Adrenal gland (tissue), 9 donors: ENCODE measurements at regions not wholly inside any gene's neighbourhood (a gene's known extent, or its start where the extent isn't known, plus 50 kb on each side); places are given as distances from the start of the nearest gene placed in this dataset.

ENCODE experiments used
- DNase-seq, 7 donors: peaks; one replicate each; pipeline ENCODE4 v3.0.0-alpha.2; 2019 to 2020
- H3K27ac ChIP-seq, 5 donors: fragments of 200-600 bp; sonication (generic) in 4 of 5; 1 replicate in 3 of 5; 2 replicates in 2 of 5; pipeline versions ENCODE4 v1.5.1 to v1.8.0; 2016 to 2020; ENCODE audit warnings: mild to moderate bottlenecking in 1 of 5
- H3K27me3 ChIP-seq: fragments of 200-600 bp; 2 replicates; pipeline ENCODE4 v1.8.0; 2021
- H3K36me3 ChIP-seq, 2 donors: fragments of 200-600 bp; replicated peaks in 1 of 2; 1 replicate in 1 of 2; 2 replicates in 1 of 2; pipeline versions ENCODE4 v1.5.1 to v1.8.0; 2018 to 2022
- H3K4me1 ChIP-seq, 2 donors: fragments of 200-600 bp; replicated peaks in 1 of 2; 1 replicate in 1 of 2; 2 replicates in 1 of 2; pipeline versions ENCODE4 v1.5.1 to v1.8.0; 2018 to 2021
- H3K4me3 ChIP-seq, 4 donors: fragments of 200-600 bp; sonication (generic) in 3 of 4; one replicate each; pipeline ENCODE4 v1.5.1; 2016 to 2018
- H3K9me3 ChIP-seq, 3 donors: fragments of 200-600 bp; sonication (generic) in 1 of 3; replicated peaks in 1 of 3; 1 replicate in 2 of 3; 2 replicates in 1 of 3; pipeline versions ENCODE4 v1.5.1 to v1.8.0; 2016 to 2021
- CTCF ChIP-seq, 6 experiments: fragments of 450-650 bp in 4 of 6; fragments of 200-600 bp in 2 of 6; sonication (generic) in 1 of 6; IDR thresholded peaks; 1 replicate in 5 of 6; 2 replicates in 1 of 6; pipeline versions ENCODE4 v1.5.1 to v1.8.0; 2016 to 2021; ENCODE audit warnings: antibody characterized with exemption in 6 of 6, mild to moderate bottlenecking in 2 of 6, moderate library complexity in 1 of 6
- POLR2A ChIP-seq, 2 donors: fragments of 450-650 bp; IDR thresholded peaks; one replicate each; pipeline ENCODE4 v1.6.1; 2017; ENCODE audit warnings: antibody characterized with exemption in 2 of 2, mild to moderate bottlenecking in 2 of 2, moderate library complexity in 1 of 2
- WGBS, 4 donors: extraction: QIAGEN DNeasy Blood & Tissue Kit in 2 of 4; methylation state at CpG; one replicate each; pipeline versions ENCODE4 v1.1.5 to v1.1.7; 2013 to 2017; 5-methylcytosine and 5-hydroxymethylcytosine counted together
- intact Hi-C, 2 donors: fragments of 100-400 bp; cut with DNase I; formaldehyde crosslinking; loops; one replicate each; pipeline versions ENCODE4 v1.14.1 to v1.15.0; 2022 to 2023
- donor health status: healthy with polysubstance abuse.
- donor health status: Bipolar disorder and iron deficiency.
- donor health status: DM: yes; HTN: yes; CAD: no.
- donor health status: DM: no; HTN: no; CAD: no.
- donor health status: DM: no; HTN: no; CAD: no.

GRCh38 chr2:60379216-60379615 is 174.2 kb downstream of the BCL11A start:
- TF ChIP-seq CTCF (IDR thresholded peaks at IDR 0.05) = no peak
- no peak for TF ChIP-seq POLR2A (IDR thresholded peaks at IDR 0.05)
- 78 to 83% (median 81%) methylated on average over 7 of the region's 7 CpGs for WGBS, 4 donors

DNA sequence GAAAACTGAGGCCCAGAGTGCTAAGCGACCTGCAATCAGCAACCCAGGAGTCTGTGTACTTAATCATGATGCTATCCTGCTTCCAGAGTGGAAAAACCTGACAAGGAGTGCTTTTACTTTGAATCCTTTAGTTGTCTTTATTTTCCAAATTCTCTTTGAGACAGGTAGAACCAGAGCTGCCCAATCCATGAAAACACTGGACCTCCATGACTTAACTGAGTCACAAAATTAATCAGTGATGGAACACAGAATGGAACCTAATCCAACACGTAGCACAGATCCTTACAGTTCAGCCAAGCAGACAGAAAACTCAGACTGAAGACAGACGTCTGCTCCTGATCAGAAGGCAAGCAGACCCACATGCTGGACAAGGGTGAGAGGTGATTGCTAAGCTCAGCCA is 175.6 kb downstream of the BCL11A start:
- intact Hi-C loops = no loop called here
- TF ChIP-seq POLR2A (IDR thresholded peaks at IDR 0.05) (no peak), CTCF (IDR thresholded peaks at IDR 0.05) (no peak)
- Histone ChIP-seq H3K27me3 (no peaks in the 10 kb centered on the region), H3K9me3 (no peaks in the 10 kb centered on the region), H3K36me3 (no peaks in the 10 kb centered on the region), H3K4me1 (no peaks in the 10 kb centered on the region), H3K27ac (no peak overlapping the region), H3K4me3 (no peak overlapping the region)
- 85 to 89% (median 88%) methylated on average over 3 of the region's 3 CpGs for WGBS, 4 donors
- DNase-seq = no peak

More at GRCh38 chr2:60379216-60379615, 174.2 kb downstream of the BCL11A start:
- H3K9me3 ChIP-seq = no peaks in the 10 kb centered on the region
- intact Hi-C loops = no loop called here
- H3K27ac ChIP-seq = no peak overlapping the region
- DNase-seq = no peak
- no peaks in the 10 kb centered on the region for H3K36me3 ChIP-seq
- no peak overlapping the region for H3K4me3 ChIP-seq
- no peaks in the 10 kb centered on the region for H3K27me3 ChIP-seq
- no peaks in the 10 kb centered on the region for H3K4me1 ChIP-seq

DNA sequence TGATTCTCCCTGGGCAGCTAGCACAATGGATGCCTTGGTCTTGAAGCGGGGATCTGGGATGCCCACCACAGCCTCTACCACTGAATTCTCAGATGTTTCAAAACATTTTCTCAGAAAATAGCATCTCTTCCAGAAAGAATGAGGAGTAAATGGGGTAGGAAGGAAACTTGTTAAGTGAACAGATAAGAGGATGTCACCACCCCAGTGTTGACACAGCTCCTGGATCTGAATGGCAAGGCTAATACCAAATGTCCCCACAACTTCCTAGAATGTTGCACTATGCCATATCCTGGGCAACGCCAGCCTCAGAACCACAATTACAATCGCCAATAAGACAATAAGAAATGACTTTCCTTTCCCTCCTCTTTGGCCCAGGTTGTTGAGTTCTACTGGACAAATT is 177.2 kb downstream of the BCL11A start:
- Histone ChIP-seq H3K27ac (no peak overlapping the region), H3K36me3 (no peaks in the 10 kb centered on the region), H3K4me3 (no peak overlapping the region), H3K9me3 (no peaks in the 10 kb centered on the region), H3K4me1 (no peaks in the 10 kb centered on the region), H3K27me3 (no peaks in the 10 kb centered on the region)
- intact Hi-C loops = no loop called here
- TF ChIP-seq POLR2A (IDR thresholded peaks at IDR 0.05) = no peak
- TF ChIP-seq CTCF (IDR thresholded peaks at IDR 0.05) = no peak
- DNase-seq = no peak
- WGBS, 4 donors = 76 to 83% (median 79%) methylated on average over 3 of the region's 3 CpGs

- DNase-seq = no peak
- no peaks in the 10 kb centered on the region for H3K9me3 ChIP-seq
- TF ChIP-seq CTCF (IDR thresholded peaks at IDR 0.05) = no peak
- TF ChIP-seq POLR2A (IDR thresholded peaks at IDR 0.05) = no peak
- H3K27me3 ChIP-seq = no peaks in the 10 kb centered on the region
- intact Hi-C loops = no loop called here
- no peak overlapping the region for H3K4me3 ChIP-seq
- no peaks in the 10 kb centered on the region for H3K4me1 ChIP-seq
- WGBS, 4 donors = 60 to 81% (median 75%) methylated on average over 3 of the region's 3 CpGs
- no peaks in the 10 kb centered on the region for H3K36me3 ChIP-seq
- no peak overlapping the region for H3K27ac ChIP-seq
These were observed 181.8 kb downstream of the BCL11A start for GRCh38 chr2:60371681-60372080.
